Karpas-422 (cell line): ENCODE measurements at regions not wholly inside any gene's neighbourhood (a gene's known extent, or its start where the extent isn't known, plus 50 kb on each side); places are given as distances from the start of the nearest gene placed in this dataset.
"Not testable (repeated sequence)": the region's sequence is repeated elsewhere in the genome, so short reads cannot be mapped to it uniquely, and the experiment has no call there.

Source experiments
- DNase-seq: peaks from one replicate; pipeline ENCODE4 v3.0.0-alpha.2; 2015
- H2AFZ ChIP-seq: fragments of 200-600 bp; sonication (generic); 2 replicates; pipeline ENCODE4 v1.6.1; 2014; ENCODE audit warnings: antibody characterized with exemption, low read length, mixed read lengths
- H3K27ac ChIP-seq: fragments of 200-600 bp; sonication (generic); 2 replicates; pipeline ENCODE4 v1.5.1; 2014; ENCODE audit warnings: mild to moderate bottlenecking, low read length, moderate library complexity
- H3K27me3 ChIP-seq: fragments of 200-600 bp; sonication (generic); 2 replicates; pipeline ENCODE4 v1.6.1; 2014; ENCODE audit warnings: low read length, mixed read lengths
- H3K36me3 ChIP-seq: fragments of 200-600 bp; sonication (generic); 2 replicates; pipeline ENCODE4 v1.6.1; 2014; ENCODE audit warnings: low read length, mixed read lengths; ENCODE audit not compliant: insufficient read depth
- H3K4me1 ChIP-seq: fragments of 200-600 bp; sonication (generic); 2 replicates; pipeline ENCODE4 v1.6.1; 2014; ENCODE audit warnings: mild to moderate bottlenecking, low read length, mixed read lengths
- H3K4me2 ChIP-seq: fragments of 200-600 bp; sonication (generic); 2 replicates; pipeline ENCODE4 v1.6.1; 2014; ENCODE audit warnings: low read length, low read depth, mild to moderate bottlenecking; ENCODE audit not compliant: poor library complexity, severe bottlenecking
- H3K4me3 ChIP-seq: fragments of 200-600 bp; sonication (generic); 2 replicates; pipeline ENCODE4 v1.5.1; 2014; ENCODE audit warnings: mild to moderate bottlenecking, antibody characterized with exemption, low read length, mixed read lengths
- H3K79me2 ChIP-seq: fragments of 200-600 bp; sonication (generic); 2 replicates; pipeline ENCODE4 v1.6.1; 2014; ENCODE audit warnings: mild to moderate bottlenecking, low read length, mixed read lengths
- H3K9ac ChIP-seq: fragments of 200-600 bp; sonication (generic); 2 replicates; pipeline ENCODE4 v1.6.0; 2014; ENCODE audit warnings: low read length
- H3K9me2 ChIP-seq: fragments of 200-600 bp; sonication (generic), shearing (Covaris generic); replicated peaks from 2 replicates; pipeline ENCODE4 v1.6.0; 2014; ENCODE audit warnings: mild to moderate bottlenecking, low read length, moderate library complexity; ENCODE audit not compliant: insufficient read depth
- H3K9me3 ChIP-seq: fragments of 300-700, 200-600 bp; sonication (generic); 2 replicates; pipeline ENCODE4 v1.6.1; 2014; ENCODE audit warnings: low read length, mixed read lengths
- H4K20me1 ChIP-seq: fragments of 200-600 bp; sonication (generic); 2 replicates; pipeline ENCODE4 v1.6.1; 2014; ENCODE audit warnings: mild to moderate bottlenecking, antibody characterized with exemption, low read length, low read depth; ENCODE audit not compliant: insufficient read depth

DNA sequence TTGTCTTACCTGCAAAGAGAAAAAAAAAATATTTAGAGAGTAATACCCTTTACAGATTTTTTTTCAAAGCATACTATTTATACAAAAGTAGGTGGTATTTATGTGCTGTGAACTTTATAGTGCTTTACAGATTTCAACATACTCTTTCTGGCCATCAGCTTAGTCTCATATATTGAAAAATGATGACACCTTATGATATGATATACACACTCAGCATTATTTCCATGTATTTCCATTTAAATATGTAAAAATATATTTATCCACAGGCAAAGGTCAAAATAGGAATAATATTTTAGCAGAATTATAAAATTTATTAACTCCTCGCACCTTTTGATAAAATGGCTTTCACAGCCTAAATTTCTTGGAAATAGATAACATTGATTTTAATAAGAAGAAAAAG is 815.8 kb upstream of the EPHA5 start:
- Histone ChIP-seq H4K20me1 (no peaks in the 10 kb centered on the region), H3K9me2 (no peaks in the 10 kb centered on the region), H2AFZ (no peak overlapping the region), H3K9ac (no peak overlapping the region), H3K4me2 (no peak overlapping the region), H3K4me3 (no peak overlapping the region), H3K27ac (no peak overlapping the region), H3K79me2 (no peaks in the 10 kb centered on the region), H3K9me3 (peaks cover 15% of the 10 kb centered on the region), H3K36me3 (no peaks in the 10 kb centered on the region), H3K4me1 (no peaks in the 10 kb centered on the region), H3K27me3 (no peaks in the 10 kb centered on the region)
- DNase-seq = no peak

DNA sequence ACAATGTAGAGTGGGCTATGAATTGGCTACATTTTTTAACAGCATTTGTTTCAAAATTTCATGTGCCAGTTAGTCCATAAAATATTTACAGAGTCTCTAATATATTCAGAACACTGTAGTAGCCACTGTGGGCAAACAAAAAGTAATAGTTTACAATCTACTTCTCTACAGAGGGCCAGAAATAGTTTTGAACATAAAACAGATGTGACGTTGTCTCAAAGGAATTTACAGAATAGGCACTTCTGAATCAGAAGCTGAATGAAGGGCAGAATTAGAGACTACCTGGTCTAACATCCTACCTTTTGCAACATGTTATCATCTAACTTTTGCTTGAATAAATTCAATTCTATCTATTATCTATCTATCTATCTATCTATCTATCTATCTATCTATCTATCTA is 811.9 kb upstream of the EPHA5 start:
- Histone ChIP-seq H3K27me3 (no peaks in the 10 kb centered on the region), H3K4me3 (no peak overlapping the region), H4K20me1 (no peaks in the 10 kb centered on the region), H3K9me2 (no peaks in the 10 kb centered on the region), H3K4me2 (no peak overlapping the region), H3K36me3 (no peaks in the 10 kb centered on the region), H3K27ac (no peak overlapping the region), H3K9me3 (peaks cover 15% of the 10 kb centered on the region; the same call in 1 of the 2 replicates), H3K9ac (no peak overlapping the region), H3K79me2 (no peaks in the 10 kb centered on the region), H3K4me1 (no peaks in the 10 kb centered on the region), H2AFZ (no peak overlapping the region)
- no peak for DNase-seq

DNA sequence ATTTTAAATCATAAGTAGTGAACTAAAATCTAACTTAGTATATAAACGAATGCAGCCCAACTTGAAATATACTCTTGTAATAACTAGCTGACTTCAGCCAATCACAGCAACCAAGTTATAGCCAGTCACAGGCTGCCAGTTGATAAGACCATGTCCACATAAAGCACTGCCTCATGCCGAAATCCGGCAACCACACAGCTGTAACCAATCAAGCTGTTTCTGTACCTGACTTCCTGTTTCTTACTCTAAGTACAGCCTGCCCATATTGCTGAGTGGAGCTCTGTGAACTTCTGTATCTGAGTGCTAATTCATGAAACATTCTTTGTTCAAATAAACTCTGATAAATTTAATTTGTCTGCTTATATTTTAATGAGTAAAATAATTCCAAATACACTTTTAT is 805.3 kb upstream of the EPHA5 start:
- no peaks in the 10 kb centered on the region for H4K20me1 ChIP-seq
- H3K4me3 ChIP-seq = no peak overlapping the region
- no peak overlapping the region for H2AFZ ChIP-seq
- H3K27me3 ChIP-seq = no peaks in the 10 kb centered on the region
- H3K79me2 ChIP-seq = no peaks in the 10 kb centered on the region
- H3K9me3 ChIP-seq = peaks cover 29% of the 10 kb centered on the region
- no peaks in the 10 kb centered on the region for H3K4me1 ChIP-seq
- DNase-seq = no peak
- H3K36me3 ChIP-seq = no peaks in the 10 kb centered on the region
- H3K9me2 ChIP-seq = no peaks in the 10 kb centered on the region
- H3K4me2 ChIP-seq = no peak overlapping the region
- no peak overlapping the region for H3K27ac ChIP-seq
- H3K9ac ChIP-seq = no peak overlapping the region

DNA sequence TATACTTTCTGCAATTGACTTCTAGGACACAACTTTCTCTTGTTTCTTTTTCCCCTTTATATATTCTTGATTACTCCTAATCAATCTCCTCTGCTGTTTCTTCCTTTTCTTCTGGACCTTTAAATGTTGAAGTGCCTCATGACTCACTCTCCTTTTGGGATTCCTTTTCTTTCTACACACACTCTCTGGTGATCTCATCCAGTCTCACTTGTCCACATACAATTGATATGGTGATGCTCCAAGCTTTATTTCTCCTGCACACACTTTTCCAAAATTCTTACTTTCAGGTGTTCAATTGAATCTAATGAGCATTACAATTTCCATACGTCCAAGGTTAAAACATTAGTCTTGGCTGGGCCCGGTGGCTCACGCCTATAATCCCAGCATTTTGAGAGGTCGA is 794.8 kb upstream of the EPHA5 start:
- no peaks in the 10 kb centered on the region for H3K4me1 ChIP-seq
- no peaks in the 10 kb centered on the region for H3K79me2 ChIP-seq
- no peak overlapping the region for H3K27ac ChIP-seq
- H3K4me3 ChIP-seq = no peak overlapping the region
- H3K4me2 ChIP-seq = no peak overlapping the region
- H3K9ac ChIP-seq = no peak overlapping the region
- H4K20me1 ChIP-seq = no peaks in the 10 kb centered on the region
- H3K36me3 ChIP-seq = no peaks in the 10 kb centered on the region
- DNase-seq = no peak
- no peaks in the 10 kb centered on the region for H3K9me2 ChIP-seq
- H2AFZ ChIP-seq = no peak overlapping the region
- H3K9me3 ChIP-seq = peaks cover 11% of the 10 kb centered on the region
- H3K27me3 ChIP-seq = no peaks in the 10 kb centered on the region

DNA sequence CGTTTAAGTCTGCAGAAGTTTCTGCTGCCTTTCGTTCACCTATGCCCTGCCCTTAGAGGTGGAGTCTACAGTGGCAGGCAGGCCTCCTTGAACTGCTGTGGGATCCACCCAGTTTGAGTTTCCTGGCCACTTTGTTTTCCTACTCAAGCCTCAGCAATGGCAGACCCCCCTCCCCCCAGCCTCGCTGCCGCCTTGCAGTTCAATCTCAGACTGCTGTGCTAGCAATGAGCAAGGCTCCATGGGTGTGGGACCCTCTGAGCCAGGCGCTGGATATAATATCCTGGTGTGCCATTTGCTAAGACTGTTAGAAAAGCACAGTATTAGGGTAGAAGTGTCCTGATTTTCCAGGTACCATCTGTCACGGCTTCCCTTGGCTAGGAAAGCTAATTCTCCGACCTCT is 792.6 kb upstream of the EPHA5 start:
- DNase-seq, H3K4me2 ChIP-seq, H3K27ac ChIP-seq, H2AFZ ChIP-seq, H3K9ac ChIP-seq, H3K9me2 ChIP-seq, H3K36me3 ChIP-seq, H3K4me1 ChIP-seq, H3K79me2 ChIP-seq, H3K4me3 ChIP-seq, H3K9me3 ChIP-seq, H4K20me1 ChIP-seq, H3K27me3 ChIP-seq: not testable (repeated sequence)

DNA sequence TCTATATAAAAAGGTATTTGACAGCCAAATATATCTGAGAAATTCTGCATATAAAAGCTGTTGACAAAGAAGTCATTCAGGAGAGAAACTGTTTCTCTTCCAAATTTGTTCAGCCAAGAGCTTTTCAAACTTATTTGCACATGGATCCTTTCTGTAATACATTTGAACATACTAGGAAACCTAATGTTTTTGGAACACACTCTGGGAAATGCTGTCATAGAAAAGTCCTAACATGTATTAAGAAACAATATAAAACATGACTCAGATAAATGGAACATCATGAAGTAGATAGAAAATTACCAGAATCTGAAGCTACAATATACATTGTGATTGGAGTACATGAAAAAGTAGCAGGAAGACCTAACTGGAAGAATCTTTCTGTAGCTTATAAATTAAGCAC is 781.5 kb upstream of the EPHA5 start:
- Histone ChIP-seq H3K9me2 (no peaks in the 10 kb centered on the region), H3K9me3 (peaks cover 31% of the 10 kb centered on the region; the same call in 1 of the 2 replicates), H3K36me3 (no peaks in the 10 kb centered on the region), H3K4me2 (no peak overlapping the region), H3K4me3 (no peak overlapping the region), H2AFZ (no peak overlapping the region), H3K27ac (no peak overlapping the region), H4K20me1 (no peaks in the 10 kb centered on the region), H3K79me2 (no peaks in the 10 kb centered on the region), H3K27me3 (no peaks in the 10 kb centered on the region), H3K4me1 (no peaks in the 10 kb centered on the region), H3K9ac (no peak overlapping the region)
- DNase-seq = no peak

DNA sequence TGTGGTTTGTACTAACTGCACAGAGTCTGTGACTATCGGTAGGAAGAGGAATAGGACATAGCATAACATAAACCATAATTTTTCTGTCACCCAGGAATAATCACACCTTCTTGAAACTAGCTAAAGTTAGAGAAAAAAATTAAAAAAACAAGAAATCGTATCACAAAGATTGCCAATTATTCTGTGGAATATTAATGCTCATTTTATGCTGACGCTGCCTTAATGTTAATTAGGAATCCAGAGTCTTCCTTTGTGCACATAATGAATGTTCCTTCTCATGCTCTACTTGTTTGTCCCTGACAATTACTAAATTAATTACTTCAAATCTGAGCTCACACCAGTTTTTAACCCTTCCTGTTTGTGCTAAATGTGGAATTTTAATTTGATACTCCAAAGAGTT is 772.7 kb upstream of the EPHA5 start:
- Histone ChIP-seq H3K79me2 (no peaks in the 10 kb centered on the region), H3K4me3 (no peak overlapping the region), H3K4me2 (no peak overlapping the region), H4K20me1 (no peaks in the 10 kb centered on the region), H2AFZ (no peak overlapping the region), H3K27ac (no peak overlapping the region), H3K36me3 (no peaks in the 10 kb centered on the region), H3K4me1 (no peaks in the 10 kb centered on the region), H3K27me3 (no peaks in the 10 kb centered on the region), H3K9me3 (peaks cover 26% of the 10 kb centered on the region), H3K9ac (no peak overlapping the region), H3K9me2 (no peaks in the 10 kb centered on the region)
- DNase-seq = no peak

DNA sequence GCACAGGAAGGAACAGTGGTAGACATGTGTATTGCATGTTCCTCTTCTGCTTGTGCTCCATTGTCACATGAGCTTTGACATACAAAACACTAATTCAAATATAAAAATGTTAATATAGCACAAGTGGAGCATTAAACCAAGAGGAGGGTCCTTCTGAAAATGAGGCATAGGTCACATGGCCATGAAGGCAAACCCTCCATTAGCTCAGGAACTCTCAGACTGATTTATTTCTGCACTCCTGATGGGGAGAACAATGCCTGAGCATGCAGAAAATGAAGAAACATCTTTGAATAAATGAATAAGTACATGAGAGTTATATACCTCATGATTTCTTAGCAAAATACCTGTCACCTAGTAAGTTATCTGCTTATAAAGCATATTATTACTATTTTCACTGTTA is 769.2 kb upstream of the EPHA5 start:
- Histone ChIP-seq H2AFZ (no peak overlapping the region), H3K9me2 (no peaks in the 10 kb centered on the region), H3K4me3 (no peak overlapping the region), H3K27me3 (no peaks in the 10 kb centered on the region), H3K27ac (no peak overlapping the region), H3K79me2 (no peaks in the 10 kb centered on the region), H3K9me3 (peaks cover 13% of the 10 kb centered on the region), H3K4me1 (no peaks in the 10 kb centered on the region), H3K36me3 (no peaks in the 10 kb centered on the region), H4K20me1 (no peaks in the 10 kb centered on the region), H3K9ac (no peak overlapping the region), H3K4me2 (no peak overlapping the region)
- no peak for DNase-seq

DNA sequence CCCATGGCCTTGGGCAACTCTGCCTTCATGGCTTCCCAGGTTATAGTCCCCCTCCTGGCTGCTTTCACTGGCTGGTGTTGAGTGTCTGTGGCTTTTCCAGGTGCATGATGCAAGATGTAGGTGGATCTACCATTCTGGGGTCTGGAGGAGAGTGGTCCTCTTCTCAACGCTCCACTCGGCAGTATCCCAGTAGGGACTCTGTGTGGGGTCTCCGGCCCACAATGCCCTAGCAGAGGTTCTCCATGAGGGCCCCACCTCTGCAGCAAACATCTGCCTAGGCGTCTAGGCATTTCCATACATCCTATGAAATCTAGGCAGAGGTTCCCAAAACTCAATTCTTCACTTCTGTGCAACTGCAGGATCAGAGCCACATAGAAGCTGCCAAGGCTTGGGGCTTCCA is 763.4 kb upstream of the EPHA5 start:
- Histone ChIP-seq H3K4me1 (no peaks in the 10 kb centered on the region), H2AFZ (no peak overlapping the region), H3K79me2 (no peaks in the 10 kb centered on the region), H3K9me2 (no peaks in the 10 kb centered on the region), H3K4me2 (no peak overlapping the region), H3K27me3 (no peaks in the 10 kb centered on the region), H3K9ac (no peak overlapping the region), H3K9me3 (peaks cover 18% of the 10 kb centered on the region), H4K20me1 (no peaks in the 10 kb centered on the region), H3K36me3 (no peaks in the 10 kb centered on the region), H3K4me3 (no peak overlapping the region), H3K27ac (no peak overlapping the region)
- no peak for DNase-seq
